HFFc6 (cell line): ENCODE measurements at regions not wholly inside any gene's neighbourhood (a gene's known extent, or its start where the extent isn't known, plus 50 kb on each side); places are given as distances from the start of the nearest gene placed in this dataset.

ENCODE experiments used
- DNase-seq: peaks from one replicate; pipeline ENCODE4 v3.0.0-alpha.2; 2018
- H3K27ac Mint-ChIP-seq: 2 replicates; pipeline ENCODE4 v1.8.0; 2020; ENCODE audit warnings: mild to moderate bottlenecking, mixed read lengths
- H3K27me3 Mint-ChIP-seq: 2 replicates; pipeline ENCODE4 v1.8.0; 2021; ENCODE audit warnings: mild to moderate bottlenecking, moderate library complexity, mixed read lengths; ENCODE audit not compliant: insufficient read depth
- H3K36me3 Mint-ChIP-seq: 2 replicates; pipeline ENCODE4 v1.8.0; 2021; ENCODE audit warnings: low read depth, mixed read lengths
- H3K4me1 Mint-ChIP-seq: 2 replicates; pipeline ENCODE4 v1.8.0; 2020; ENCODE audit warnings: low read depth, mixed read lengths
- H3K4me3 Mint-ChIP-seq: 2 replicates; pipeline ENCODE4 v1.8.0; 2020; ENCODE audit warnings: mild to moderate bottlenecking, moderate library complexity, mixed read lengths
- H3K9me3 Mint-ChIP-seq: 2 replicates; pipeline ENCODE4 v1.8.0; 2020; ENCODE audit warnings: mild to moderate bottlenecking, mixed read lengths
- TF ChIP-seq, protein P1 (sequence below): fragments of 200-600 bp; sonication (generic); IDR thresholded peaks from 2 replicates; pipeline ENCODE4 v1.5.0; 2021; ENCODE audit warnings: antibody characterized with exemption, mild to moderate bottlenecking

DNA sequence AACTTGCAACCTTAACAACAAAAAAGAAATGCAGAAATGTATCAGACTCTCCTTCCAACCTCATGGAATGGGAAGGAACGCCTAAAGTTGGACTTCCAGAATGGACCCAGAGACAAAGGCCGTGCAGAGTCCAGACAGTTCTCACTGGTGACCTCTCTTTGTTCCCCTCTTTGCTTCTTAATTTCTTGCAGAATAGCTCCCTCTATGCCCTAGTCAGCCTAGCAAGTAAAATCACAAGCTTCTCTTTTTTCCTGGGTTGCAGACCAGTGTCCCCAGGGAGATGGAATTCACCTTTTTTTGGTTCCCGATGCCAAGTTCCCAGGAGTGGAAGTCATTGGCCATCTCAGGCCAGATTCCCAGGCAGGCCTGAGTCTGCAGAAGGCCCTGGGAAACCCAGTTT lies 278.0 kb downstream of the CCSER2 start:
- no peaks in the 10 kb centered on the region for H3K36me3 Mint-ChIP-seq
- H3K4me1 Mint-ChIP-seq, result no peaks in the 10 kb centered on the region
- H3K27ac Mint-ChIP-seq, result no peak overlapping the region
- H3K4me3 Mint-ChIP-seq, result no peak overlapping the region
- H3K27me3 Mint-ChIP-seq, result peaks cover 2% of the 10 kb centered on the region; the same call in 1 of the 2 replicates
- DNase-seq, result no peak
- TF ChIP-seq, protein P1, sequence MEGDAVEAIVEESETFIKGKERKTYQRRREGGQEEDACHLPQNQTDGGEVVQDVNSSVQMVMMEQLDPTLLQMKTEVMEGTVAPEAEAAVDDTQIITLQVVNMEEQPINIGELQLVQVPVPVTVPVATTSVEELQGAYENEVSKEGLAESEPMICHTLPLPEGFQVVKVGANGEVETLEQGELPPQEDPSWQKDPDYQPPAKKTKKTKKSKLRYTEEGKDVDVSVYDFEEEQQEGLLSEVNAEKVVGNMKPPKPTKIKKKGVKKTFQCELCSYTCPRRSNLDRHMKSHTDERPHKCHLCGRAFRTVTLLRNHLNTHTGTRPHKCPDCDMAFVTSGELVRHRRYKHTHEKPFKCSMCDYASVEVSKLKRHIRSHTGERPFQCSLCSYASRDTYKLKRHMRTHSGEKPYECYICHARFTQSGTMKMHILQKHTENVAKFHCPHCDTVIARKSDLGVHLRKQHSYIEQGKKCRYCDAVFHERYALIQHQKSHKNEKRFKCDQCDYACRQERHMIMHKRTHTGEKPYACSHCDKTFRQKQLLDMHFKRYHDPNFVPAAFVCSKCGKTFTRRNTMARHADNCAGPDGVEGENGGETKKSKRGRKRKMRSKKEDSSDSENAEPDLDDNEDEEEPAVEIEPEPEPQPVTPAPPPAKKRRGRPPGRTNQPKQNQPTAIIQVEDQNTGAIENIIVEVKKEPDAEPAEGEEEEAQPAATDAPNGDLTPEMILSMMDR, result no peak
- H3K9me3 Mint-ChIP-seq, result no peaks in the 10 kb centered on the region

DNA sequence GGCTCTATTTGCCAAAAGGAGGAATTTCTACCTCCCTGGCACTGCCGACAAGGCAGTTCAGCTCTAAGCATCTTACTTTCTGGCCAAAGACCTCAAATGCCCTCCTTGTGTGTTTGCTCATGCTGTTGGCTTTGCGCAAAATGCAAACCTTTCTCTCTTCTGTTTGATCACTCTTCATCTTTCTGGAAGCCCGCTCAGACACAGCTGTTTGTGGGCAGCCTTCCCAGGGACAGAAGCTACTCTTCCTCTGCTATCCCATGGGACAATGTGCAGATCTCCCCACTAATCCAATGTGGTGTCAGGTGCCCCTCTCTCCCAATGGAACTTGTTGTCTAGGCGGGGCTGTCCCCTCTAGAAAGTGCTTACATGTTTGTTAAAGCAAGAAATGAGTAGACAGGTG lies 278.7 kb downstream of the CCSER2 start:
- Mint-ChIP-seq H3K4me1 (no peaks in the 10 kb centered on the region), H3K36me3 (no peaks in the 10 kb centered on the region), H3K9me3 (no peaks in the 10 kb centered on the region), H3K4me3 (no peak overlapping the region), H3K27ac (no peak overlapping the region), H3K27me3 (peaks cover 2% of the 10 kb centered on the region; the same call in 1 of the 2 replicates)
- DNase-seq, result no peak
- TF ChIP-seq, protein P1, result no peak

DNA sequence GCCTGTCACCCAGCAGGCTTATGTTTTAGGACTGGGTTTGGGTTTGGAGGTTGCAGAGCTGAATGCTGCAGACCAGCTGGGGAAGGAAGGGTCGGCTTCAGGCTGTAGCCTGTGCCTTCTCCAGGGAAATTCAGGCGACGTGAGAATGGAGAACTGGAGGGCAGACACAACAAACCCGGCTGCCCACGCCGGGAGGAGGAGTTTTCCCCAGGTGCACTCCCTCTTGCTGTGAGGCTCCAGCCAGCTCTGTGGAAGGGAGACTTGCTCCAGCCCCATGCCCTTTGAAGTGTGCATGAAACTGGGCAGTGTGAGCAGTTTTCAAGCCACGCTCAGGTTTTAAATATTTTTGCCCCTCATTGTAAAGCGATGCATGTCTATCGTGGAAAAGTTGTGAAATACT lies 279.1 kb downstream of the CCSER2 start:
- Mint-ChIP-seq H3K36me3 (no peaks in the 10 kb centered on the region), H3K27me3 (peaks cover 4% of the 10 kb centered on the region; the same call in 1 of the 2 replicates), H3K9me3 (no peaks in the 10 kb centered on the region), H3K27ac (no peak overlapping the region), H3K4me1 (no peaks in the 10 kb centered on the region), H3K4me3 (no peak overlapping the region)
- no peak for DNase-seq
- TF ChIP-seq, protein P1, result no peak

DNA sequence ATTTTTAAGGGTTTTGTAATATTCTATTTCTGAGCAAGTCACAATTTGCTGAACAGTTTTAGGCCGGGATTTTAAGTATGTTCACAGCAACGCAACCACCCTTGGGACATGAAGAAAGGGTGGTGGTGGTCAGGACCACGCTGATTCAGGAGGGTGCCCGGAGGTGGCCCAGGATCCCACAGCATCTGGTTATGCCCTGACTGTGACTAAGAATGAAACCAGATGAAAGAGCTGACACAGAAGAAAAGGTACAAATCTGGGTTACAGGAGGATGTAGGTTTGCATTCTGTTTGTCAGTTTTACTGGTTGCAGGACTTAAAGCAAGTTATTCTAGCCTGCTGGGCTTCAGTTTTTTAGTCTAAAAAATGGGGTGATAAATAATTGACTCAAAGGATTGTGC lies 279.7 kb downstream of the CCSER2 start:
- Mint-ChIP-seq H3K36me3 (no peaks in the 10 kb centered on the region), H3K4me3 (no peak overlapping the region), H3K9me3 (no peaks in the 10 kb centered on the region), H3K27ac (no peak overlapping the region), H3K4me1 (no peaks in the 10 kb centered on the region), H3K27me3 (peaks cover 4% of the 10 kb centered on the region; the same call in 1 of the 2 replicates)
- no peak for DNase-seq
- TF ChIP-seq, protein P1, result no peak

DNA sequence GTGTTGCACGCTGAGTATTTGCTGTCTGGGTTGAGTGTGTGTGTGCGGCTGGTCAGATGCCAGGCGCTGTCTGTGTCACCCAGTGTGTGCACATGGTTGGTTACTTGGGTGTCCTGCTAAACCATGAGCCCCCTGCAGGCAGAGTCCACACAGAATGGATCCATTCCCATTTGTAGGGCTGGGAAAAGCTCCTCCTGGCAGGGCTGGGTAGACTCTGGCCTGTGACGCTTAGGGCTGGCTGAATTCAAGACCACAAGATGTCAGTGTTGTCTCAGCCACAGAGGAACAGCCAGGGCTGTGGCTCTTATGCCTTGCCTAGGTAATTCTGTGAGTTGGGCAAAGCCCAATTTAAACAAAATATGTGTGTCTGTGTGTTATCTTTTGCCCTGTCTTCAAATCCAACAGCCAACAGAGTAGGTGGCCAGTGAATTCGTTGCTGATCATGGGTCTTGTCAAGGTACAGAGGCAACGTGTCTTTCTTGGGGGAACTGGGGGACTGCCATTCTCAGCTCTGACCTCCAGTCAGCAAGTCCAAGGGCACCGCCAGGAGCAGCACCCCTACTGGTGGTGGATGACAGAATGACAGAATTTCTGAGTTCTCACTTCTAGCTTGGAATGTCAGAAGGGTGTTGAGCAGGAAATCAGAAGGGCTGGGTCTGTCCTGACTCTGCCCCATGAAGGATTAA lies 285.1 kb downstream of the CCSER2 start:
- no peak overlapping the region for H3K4me3 Mint-ChIP-seq
- H3K27ac Mint-ChIP-seq, result no peak overlapping the region
- no peaks in the 10 kb centered on the region for H3K4me1 Mint-ChIP-seq
- peak; percentile 3 for DNase-seq
- H3K36me3 Mint-ChIP-seq, result no peaks in the 10 kb centered on the region
- H3K27me3 Mint-ChIP-seq, result peaks cover 3% of the 10 kb centered on the region
- TF ChIP-seq, protein P1, result peak; percentile 54
- H3K9me3 Mint-ChIP-seq, result peaks cover 11% of the 10 kb centered on the region; the same call in 1 of the 2 replicates
